ENCODE measurements at regions not wholly inside any gene's neighbourhood (a gene's known extent, or its start where the extent isn't known, plus 50 kb on each side); places are given as distances from the start of the nearest gene placed in this dataset.

DNA sequence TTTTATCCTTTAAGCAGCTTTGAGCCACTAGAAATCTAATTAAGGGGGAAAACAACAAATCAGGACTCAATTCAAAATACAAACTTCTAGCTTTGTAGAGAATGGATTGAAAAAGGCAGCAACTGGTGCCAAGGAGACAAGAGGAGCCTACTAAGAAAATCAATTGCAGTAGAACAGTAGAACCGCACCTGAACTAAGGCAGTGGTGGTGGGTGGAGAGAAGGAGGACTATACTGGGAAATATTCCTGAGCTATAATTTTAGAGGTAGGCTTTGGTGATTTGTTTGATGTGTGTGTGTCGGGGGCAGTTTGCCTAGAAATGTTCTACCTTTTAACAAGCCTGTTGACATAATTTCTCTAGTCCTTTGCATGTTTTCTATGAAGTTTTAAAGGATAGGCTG is 270.9 kb upstream of the SYT10 start:
- H3K4me3 ChIP-seq (ENCODE audit: low read length): no peak overlapping the region
- DNase-seq (ENCODE audit: low read depth): no peak
- TF ChIP-seq, protein P1, sequence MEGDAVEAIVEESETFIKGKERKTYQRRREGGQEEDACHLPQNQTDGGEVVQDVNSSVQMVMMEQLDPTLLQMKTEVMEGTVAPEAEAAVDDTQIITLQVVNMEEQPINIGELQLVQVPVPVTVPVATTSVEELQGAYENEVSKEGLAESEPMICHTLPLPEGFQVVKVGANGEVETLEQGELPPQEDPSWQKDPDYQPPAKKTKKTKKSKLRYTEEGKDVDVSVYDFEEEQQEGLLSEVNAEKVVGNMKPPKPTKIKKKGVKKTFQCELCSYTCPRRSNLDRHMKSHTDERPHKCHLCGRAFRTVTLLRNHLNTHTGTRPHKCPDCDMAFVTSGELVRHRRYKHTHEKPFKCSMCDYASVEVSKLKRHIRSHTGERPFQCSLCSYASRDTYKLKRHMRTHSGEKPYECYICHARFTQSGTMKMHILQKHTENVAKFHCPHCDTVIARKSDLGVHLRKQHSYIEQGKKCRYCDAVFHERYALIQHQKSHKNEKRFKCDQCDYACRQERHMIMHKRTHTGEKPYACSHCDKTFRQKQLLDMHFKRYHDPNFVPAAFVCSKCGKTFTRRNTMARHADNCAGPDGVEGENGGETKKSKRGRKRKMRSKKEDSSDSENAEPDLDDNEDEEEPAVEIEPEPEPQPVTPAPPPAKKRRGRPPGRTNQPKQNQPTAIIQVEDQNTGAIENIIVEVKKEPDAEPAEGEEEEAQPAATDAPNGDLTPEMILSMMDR (conservative IDR thresholded peaks at IDR 0.05; ENCODE audit: low read length): no peak

DNA sequence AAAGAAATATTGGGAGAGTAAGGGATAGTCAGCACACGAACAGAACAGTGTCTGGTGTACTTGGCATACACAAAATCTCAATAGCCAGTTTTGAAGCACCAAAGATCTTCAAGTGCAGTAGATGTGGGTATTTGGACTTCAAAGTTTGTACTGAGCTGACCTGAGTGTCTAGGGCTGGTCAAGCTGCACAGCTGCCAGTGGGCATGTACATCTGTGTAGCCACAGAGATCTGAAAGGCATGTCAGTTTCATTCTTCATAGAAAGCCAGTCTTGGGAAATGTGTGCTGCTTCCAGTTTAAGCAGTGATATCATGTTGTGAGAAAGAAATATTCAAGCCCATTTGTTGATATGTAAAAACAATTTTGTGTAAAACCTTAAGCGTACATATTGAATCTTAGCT is 279.0 kb upstream of the SYT10 start:
- TF ChIP-seq, protein P1 (conservative IDR thresholded peaks at IDR 0.05; ENCODE audit: low read length): no peak
- DNase-seq (ENCODE audit: low read depth): no peak
- no peak overlapping the region for H3K4me3 ChIP-seq (ENCODE audit: low read length)

- TF ChIP-seq, protein P1 (conservative IDR thresholded peaks at IDR 0.05; ENCODE audit: low read length): no peak
- H3K4me3 ChIP-seq (ENCODE audit: low read length): no peak overlapping the region
- DNase-seq (ENCODE audit: low read depth): no peak
Observed at GRCh38 chr12:33721561-33721960, 281.9 kb upstream of the SYT10 start.

- H3K4me3 ChIP-seq (ENCODE audit: low read length): no peak overlapping the region
- no peak for DNase-seq (ENCODE audit: low read depth)
- TF ChIP-seq, protein P1 (conservative IDR thresholded peaks at IDR 0.05; ENCODE audit: low read length): no peak
Observed at GRCh38 chr12:33724867-33725266, 285.2 kb upstream of the SYT10 start.

DNA sequence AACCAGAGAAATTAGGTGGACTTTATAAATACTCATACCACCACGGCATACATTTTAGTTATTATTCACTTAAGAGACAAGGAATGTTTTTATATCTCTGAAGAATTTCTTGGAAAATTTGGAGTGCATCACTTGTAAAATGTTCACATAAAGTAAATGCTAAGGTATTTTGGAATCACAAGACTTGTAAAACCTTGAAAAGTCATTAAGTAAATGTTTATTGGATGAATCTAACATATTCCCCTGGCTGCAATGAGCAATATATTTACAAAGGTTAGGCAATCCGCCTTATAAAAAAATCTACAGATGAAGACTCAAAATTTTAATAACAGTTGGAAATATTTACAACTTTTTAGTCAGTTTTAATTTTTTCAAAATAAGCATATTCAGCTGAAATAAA is 287.4 kb upstream of the ALG10 start:
- TF ChIP-seq, protein P1 (conservative IDR thresholded peaks at IDR 0.05; ENCODE audit: low read length): no peak
- no peak overlapping the region for H3K4me3 ChIP-seq (ENCODE audit: low read length)

GRCh38 chr12:33752854-33753253 is 269.4 kb upstream of the ALG10 start:
- no peak overlapping the region for H3K4me3 ChIP-seq (ENCODE audit: low read length)
- TF ChIP-seq, protein P1 (conservative IDR thresholded peaks at IDR 0.05; ENCODE audit: low read length): no peak
- DNase-seq (ENCODE audit: low read depth): no peak

More for the DNA sequence above, 287.4 kb upstream of the ALG10 start:
- DNase-seq (ENCODE audit: low read depth): no peak

- H3K4me3 ChIP-seq (ENCODE audit: low read length): no peak overlapping the region
- TF ChIP-seq, protein P1 (conservative IDR thresholded peaks at IDR 0.05; ENCODE audit: low read length): no peak
- no peak for DNase-seq (ENCODE audit: low read depth)
Observed at GRCh38 chr12:33757701-33758100, 264.6 kb upstream of the ALG10 start.

Data from AG10803 (cell line).